ENCODE measurements at regions not wholly inside any gene's neighbourhood (a gene's known extent, or its start where the extent isn't known, plus 50 kb on each side); places are given as distances from the start of the nearest gene placed in this dataset.

GRCh38 chr3:30438126-30438525 is 168.3 kb upstream of the TGFBR2 start:
- TF ChIP-seq CTCF (optimal IDR thresholded peaks at IDR 0.05 in 1 of 3, IDR thresholded peaks at IDR 0.05 in 1 of 3, conservative IDR thresholded peaks at IDR 0.05 in 1 of 3; ENCODE audit: extremely low read depth in 1 of 3, insufficient read depth in 2 of 3, low read length in 3 of 3), result no peak
- TF ChIP-seq EZH2 (IDR thresholded peaks at IDR 0.05; ENCODE audit: low read length), result no peak
